Caco-2 (cell line): ENCODE measurements at regions not wholly inside any gene's neighbourhood (a gene's known extent, or its start where the extent isn't known, plus 50 kb on each side); places are given as distances from the start of the nearest gene placed in this dataset.

Experiments used
- BruUV-seq: library from RNA; stranded (reverse); fragments of 400-500 nt; replicated peaks from 2 replicates; lab custom pipeline; 2021; lab: Mats Ljungman, UMichigan
- CTCF ChIA-PET: fragments of 300-600 bp; sonication (Branson Sonifier 250); formaldehyde crosslinking; loops from one replicate; lab custom pipeline; 2022; ENCODE audit warnings: antibody characterized with exemption; lab: Charles Lee
- POLR2A ChIA-PET: fragments of 300-600 bp; sonication (Branson Sonifier 250); formaldehyde crosslinking; loops from one replicate; lab custom pipeline; 2022; ENCODE audit warnings: antibody characterized with exemption; lab: Charles Lee
- DNase-seq, 2 experiments: peaks; one replicate each; pipeline versions ENCODE4 v3.0.0 to v3.0.0-alpha.2; 2020 to 2022
- H3K27me3 ChIP-seq: replicated peaks from 2 replicates; pipeline ENCODE4 v1.6.0; 2011; ENCODE audit warnings: low read length; ENCODE audit not compliant: control insufficient read depth, insufficient read depth
- H3K36me3 ChIP-seq: 2 replicates; pipeline ENCODE4 v1.5.1; 2011; ENCODE audit warnings: low read length; ENCODE audit not compliant: control insufficient read depth, insufficient read depth
- H3K4me1 ChIP-seq: fragments of 250-450 bp; sonication (Bioruptor Pico); 2 replicates; pipeline ENCODE4 v1.5.1; 2020; ENCODE audit warnings: mild to moderate bottlenecking
- H3K4me3 ChIP-seq: 2 replicates; pipeline ENCODE4 v1.5.1; 2011; ENCODE audit warnings: low read depth, mild to moderate bottlenecking, control low read depth, low read length
- H3K9me3 ChIP-seq: fragments of 250-450 bp; sonication (Bioruptor Pico); 2 replicates; pipeline ENCODE4 v1.5.1; 2020; ENCODE audit warnings: mild to moderate bottlenecking, moderate library complexity
- H3K27ac Mint-ChIP-seq: one replicate; pipeline ENCODE4 v1.8.0; 2022; ENCODE audit warnings: mixed read lengths; ENCODE audit not compliant: unreplicated experiment
- H3K27me3 Mint-ChIP-seq: one replicate; pipeline ENCODE4 v1.8.0; 2022; ENCODE audit warnings: mixed read lengths; ENCODE audit not compliant: insufficient read depth, unreplicated experiment
- H3K36me3 Mint-ChIP-seq: one replicate; pipeline ENCODE4 v1.8.0; 2022; ENCODE audit warnings: mild to moderate bottlenecking, mixed read lengths; ENCODE audit not compliant: insufficient read depth, unreplicated experiment
- H3K4me1 Mint-ChIP-seq: one replicate; pipeline ENCODE4 v1.8.0; 2022; ENCODE audit warnings: low read depth, mixed read lengths; ENCODE audit not compliant: unreplicated experiment
- H3K4me3 Mint-ChIP-seq: one replicate; pipeline ENCODE4 v1.8.0; 2022; ENCODE audit warnings: mild to moderate bottlenecking, moderate library complexity, mixed read lengths; ENCODE audit not compliant: unreplicated experiment
- H3K9me3 Mint-ChIP-seq: one replicate; pipeline ENCODE4 v1.8.0; 2022; ENCODE audit warnings: mixed read lengths; ENCODE audit not compliant: unreplicated experiment
- CTCF ChIP-seq, 2 experiments: fragments of 200-600 bp in 1 of 2; IDR thresholded peaks; 1 replicate in 1 of 2; 2 replicates in 1 of 2; pipeline versions ENCODE4 v1.5.1 to v1.8.0; 2011 to 2022; ENCODE audit warnings: antibody characterized with exemption in 1 of 2, control low read depth in 1 of 2, inconsistent platforms in 1 of 2, low read depth in 1 of 2, low read length in 1 of 2, mild to moderate bottlenecking in 1 of 2, moderate library complexity in 1 of 2; ENCODE audit not compliant: insufficient read depth in 1 of 2, severe bottlenecking in 1 of 2, unreplicated experiment in 1 of 2
- intact Hi-C: fragments of 100-400 bp; cut with micrococcal nuclease; formaldehyde crosslinking; loops from one replicate; pipeline ENCODE4 v1.10.0; 2022; ENCODE audit not compliant: unreplicated experiment

- POLR2A ChIA-PET = no interaction called here
- no peak for TF ChIP-seq CTCF (IDR thresholded peaks at IDR 0.05; ENCODE audit: insufficient read depth in 1 of 2, low read depth in 1 of 2, low read length in 1 of 2, severe bottlenecking in 1 of 2, unreplicated experiment in 1 of 2)
- Mint-ChIP-seq H3K27me3 (no peaks in the 10 kb centered on the region), H3K36me3 (no peaks in the 10 kb centered on the region), H3K4me3 (no peak overlapping the region), H3K4me1 (no peaks in the 10 kb centered on the region), H3K9me3 (no peaks in the 10 kb centered on the region), H3K27ac (no peak overlapping the region)
- no TSS peak for BruUV-seq
- no peak for DNase-seq
- Histone ChIP-seq H3K9me3 (no peaks in the 10 kb centered on the region), H3K4me3 (no peak overlapping the region), H3K4me1 (no peaks in the 10 kb centered on the region), H3K27me3 (no peaks in the 10 kb centered on the region), H3K36me3 (no peaks in the 10 kb centered on the region)
- CTCF ChIA-PET = no interaction called here
- intact Hi-C loops = no loop called here
These were observed 840.8 kb downstream of the TBC1D32 start for GRCh38 chr6:120493505-120493904.

- Histone ChIP-seq H3K36me3 (no peaks in the 10 kb centered on the region), H3K4me1 (no peaks in the 10 kb centered on the region), H3K4me3 (no peak overlapping the region), H3K27me3 (no peaks in the 10 kb centered on the region), H3K9me3 (no peaks in the 10 kb centered on the region)
- H3K4me1 Mint-ChIP-seq = no peaks in the 10 kb centered on the region
- H3K27me3 Mint-ChIP-seq = peaks cover 3% of the 10 kb centered on the region
- POLR2A ChIA-PET = no interaction called here
- CTCF ChIA-PET = no interaction called here
- intact Hi-C loops = no loop called here
- BruUV-seq = no TSS peak
- no peak overlapping the region for H3K27ac Mint-ChIP-seq
- no peak overlapping the region for H3K4me3 Mint-ChIP-seq
- no peaks in the 10 kb centered on the region for H3K36me3 Mint-ChIP-seq
- H3K9me3 Mint-ChIP-seq = no peaks in the 10 kb centered on the region
- no peak for TF ChIP-seq CTCF (IDR thresholded peaks at IDR 0.05; ENCODE audit: insufficient read depth in 1 of 2, low read depth in 1 of 2, low read length in 1 of 2, severe bottlenecking in 1 of 2, unreplicated experiment in 1 of 2)
- DNase-seq = no peak
These were observed 844.3 kb downstream of the TBC1D32 start for GRCh38 chr6:120489941-120490340.

- Mint-ChIP-seq H3K27me3 (peaks cover 5% of the 10 kb centered on the region), H3K4me1 (no peaks in the 10 kb centered on the region), H3K27ac (no peak overlapping the region), H3K36me3 (no peaks in the 10 kb centered on the region), H3K4me3 (no peak overlapping the region), H3K9me3 (peaks cover 9% of the 10 kb centered on the region)
- no peak for TF ChIP-seq CTCF (IDR thresholded peaks at IDR 0.05; ENCODE audit: insufficient read depth in 1 of 2, low read depth in 1 of 2, low read length in 1 of 2, severe bottlenecking in 1 of 2, unreplicated experiment in 1 of 2)
- no peaks in the 10 kb centered on the region for H3K4me1 ChIP-seq
- ChIA-PET CTCF (no interaction called here), POLR2A (no interaction called here)
- no peaks in the 10 kb centered on the region for H3K27me3 ChIP-seq
- BruUV-seq = no TSS peak
- no peaks in the 10 kb centered on the region for H3K9me3 ChIP-seq
- H3K4me3 ChIP-seq = no peak overlapping the region
- H3K36me3 ChIP-seq = no peaks in the 10 kb centered on the region
- no peak for DNase-seq
- intact Hi-C loops = no loop called here
These were observed 850.1 kb downstream of the TBC1D32 start for GRCh38 chr6:120484146-120484545.
